Calu3 (cell line): ENCODE measurements at regions not wholly inside any gene's neighbourhood (a gene's known extent, or its start where the extent isn't known, plus 50 kb on each side); places are given as distances from the start of the nearest gene placed in this dataset.

Experiments
- BruUV-seq: library from RNA; stranded (reverse); fragments of 400-500 nt; replicated peaks from 2 replicates; lab custom pipeline; 2021; lab: Mats Ljungman, UMichigan
- CTCF ChIA-PET: fragments of 300-600 bp; sonication (Branson Sonifier 250); formaldehyde crosslinking; loops from one replicate; lab custom pipeline; 2022; ENCODE audit warnings: antibody characterized with exemption; lab: Charles Lee
- DNase-seq: peaks from one replicate; pipeline ENCODE4 v3.0.0; 2022
- H3K27ac Mint-ChIP-seq: one replicate; pipeline ENCODE4 v1.8.0; 2022; ENCODE audit warnings: mixed read lengths; ENCODE audit not compliant: unreplicated experiment
- H3K27me3 Mint-ChIP-seq: one replicate; pipeline ENCODE4 v1.8.0; 2022; ENCODE audit warnings: mixed read lengths; ENCODE audit not compliant: unreplicated experiment
- H3K36me3 Mint-ChIP-seq: one replicate; pipeline ENCODE4 v1.8.0; 2022; ENCODE audit warnings: mild to moderate bottlenecking, moderate library complexity, mixed read lengths; ENCODE audit not compliant: insufficient read depth, unreplicated experiment
- H3K4me1 Mint-ChIP-seq: one replicate; pipeline ENCODE4 v1.8.0; 2022; ENCODE audit warnings: mild to moderate bottlenecking, low read depth, mixed read lengths; ENCODE audit not compliant: unreplicated experiment
- H3K4me3 Mint-ChIP-seq: one replicate; pipeline ENCODE4 v1.8.0; 2022; ENCODE audit warnings: mild to moderate bottlenecking, low read depth, moderate library complexity, mixed read lengths; ENCODE audit not compliant: unreplicated experiment
- H3K9me3 Mint-ChIP-seq: one replicate; pipeline ENCODE4 v1.8.0; 2022; ENCODE audit warnings: low read depth, mixed read lengths; ENCODE audit not compliant: unreplicated experiment
- intact Hi-C: fragments of 100-400 bp; cut with micrococcal nuclease; formaldehyde crosslinking; loops from one replicate; pipeline ENCODE4 v1.10.0; 2022; ENCODE audit not compliant: unreplicated experiment
- TF ChIP-seq, protein P1 (sequence below): fragments of 200-600 bp; IDR thresholded peaks from one replicate; pipeline ENCODE4 v1.8.0; 2022; ENCODE audit warnings: antibody characterized with exemption; ENCODE audit not compliant: unreplicated experiment

DNA sequence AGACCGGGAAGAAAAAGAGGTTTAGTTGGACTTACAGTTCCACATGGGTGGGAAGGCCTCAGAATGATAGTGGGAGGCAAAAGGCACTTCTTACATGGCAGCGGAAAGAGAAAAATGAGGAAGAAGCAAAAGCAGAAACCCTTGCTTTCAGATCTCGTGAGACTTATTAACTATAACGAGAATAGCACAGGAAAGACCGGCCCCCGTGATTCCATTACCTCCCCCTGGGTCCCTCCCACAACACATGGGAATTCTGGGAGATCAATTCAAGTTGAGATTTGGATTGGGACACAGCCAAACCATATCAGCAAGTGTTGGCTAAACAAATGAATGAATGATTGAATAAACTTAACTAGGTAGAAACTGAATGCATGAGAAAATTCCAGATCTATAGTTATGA is 85.3 kb upstream of the PARP11 start:
- TF ChIP-seq, protein P1, sequence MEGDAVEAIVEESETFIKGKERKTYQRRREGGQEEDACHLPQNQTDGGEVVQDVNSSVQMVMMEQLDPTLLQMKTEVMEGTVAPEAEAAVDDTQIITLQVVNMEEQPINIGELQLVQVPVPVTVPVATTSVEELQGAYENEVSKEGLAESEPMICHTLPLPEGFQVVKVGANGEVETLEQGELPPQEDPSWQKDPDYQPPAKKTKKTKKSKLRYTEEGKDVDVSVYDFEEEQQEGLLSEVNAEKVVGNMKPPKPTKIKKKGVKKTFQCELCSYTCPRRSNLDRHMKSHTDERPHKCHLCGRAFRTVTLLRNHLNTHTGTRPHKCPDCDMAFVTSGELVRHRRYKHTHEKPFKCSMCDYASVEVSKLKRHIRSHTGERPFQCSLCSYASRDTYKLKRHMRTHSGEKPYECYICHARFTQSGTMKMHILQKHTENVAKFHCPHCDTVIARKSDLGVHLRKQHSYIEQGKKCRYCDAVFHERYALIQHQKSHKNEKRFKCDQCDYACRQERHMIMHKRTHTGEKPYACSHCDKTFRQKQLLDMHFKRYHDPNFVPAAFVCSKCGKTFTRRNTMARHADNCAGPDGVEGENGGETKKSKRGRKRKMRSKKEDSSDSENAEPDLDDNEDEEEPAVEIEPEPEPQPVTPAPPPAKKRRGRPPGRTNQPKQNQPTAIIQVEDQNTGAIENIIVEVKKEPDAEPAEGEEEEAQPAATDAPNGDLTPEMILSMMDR: no peak

DNA sequence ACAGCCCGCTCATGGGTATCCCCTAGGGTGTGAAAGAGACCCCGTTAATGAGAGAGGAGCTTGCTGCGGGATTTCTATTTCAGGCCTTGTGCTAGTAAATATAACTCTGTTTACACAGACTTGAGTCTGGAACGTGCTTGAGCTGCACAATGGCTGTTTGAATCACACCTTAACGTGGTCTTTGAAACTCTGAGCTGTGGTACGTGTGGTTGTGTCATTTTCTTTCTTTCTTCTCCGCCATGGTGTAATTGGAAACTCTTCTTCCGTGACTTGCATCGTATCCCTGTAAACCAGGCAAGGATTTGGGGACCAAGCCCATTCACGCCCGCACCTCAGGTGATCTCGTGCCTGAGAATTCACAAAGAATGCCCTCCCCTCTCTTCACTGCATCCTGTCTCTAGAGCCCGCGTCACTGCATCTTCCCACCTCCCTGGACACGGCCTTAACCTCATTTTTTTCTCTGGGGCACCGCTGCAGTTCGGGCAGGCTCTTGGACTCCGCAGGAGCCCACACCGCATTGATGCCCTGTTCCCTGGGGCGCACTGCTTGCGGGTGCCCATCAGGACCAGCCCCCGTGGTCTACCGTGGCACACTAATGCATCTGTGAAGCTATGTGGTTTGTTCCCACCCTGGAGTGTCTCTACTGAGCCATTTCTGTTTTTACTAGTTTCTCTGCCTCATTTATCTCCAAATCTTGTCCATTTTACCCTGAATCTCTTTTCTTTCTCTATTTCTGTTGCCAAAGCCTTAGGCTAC is 78.4 kb upstream of the PARP11 start:
- Mint-ChIP-seq H3K4me1 (no peaks in the 10 kb centered on the region), H3K27me3 (peaks cover 60% of the 10 kb centered on the region), H3K36me3 (no peaks in the 10 kb centered on the region), H3K27ac (no peak overlapping the region), H3K4me3 (no peak overlapping the region), H3K9me3 (no peaks in the 10 kb centered on the region)
- no TSS peak for BruUV-seq
- TF ChIP-seq, protein P1: no peak
- no peak for DNase-seq
- CTCF ChIA-PET: no interaction called here
- intact Hi-C loops: no loop called here

More for the DNA sequence above, 85.3 kb upstream of the PARP11 start:
- H3K27me3 Mint-ChIP-seq: peaks cover 65% of the 10 kb centered on the region
- BruUV-seq: no TSS peak
- DNase-seq: no peak
- CTCF ChIA-PET: no interaction called here
- H3K4me1 Mint-ChIP-seq: no peaks in the 10 kb centered on the region
- no peaks in the 10 kb centered on the region for H3K9me3 Mint-ChIP-seq
- H3K36me3 Mint-ChIP-seq: no peaks in the 10 kb centered on the region
- H3K27ac Mint-ChIP-seq: no peak overlapping the region
- intact Hi-C loops: no loop called here
- H3K4me3 Mint-ChIP-seq: no peak overlapping the region

DNA sequence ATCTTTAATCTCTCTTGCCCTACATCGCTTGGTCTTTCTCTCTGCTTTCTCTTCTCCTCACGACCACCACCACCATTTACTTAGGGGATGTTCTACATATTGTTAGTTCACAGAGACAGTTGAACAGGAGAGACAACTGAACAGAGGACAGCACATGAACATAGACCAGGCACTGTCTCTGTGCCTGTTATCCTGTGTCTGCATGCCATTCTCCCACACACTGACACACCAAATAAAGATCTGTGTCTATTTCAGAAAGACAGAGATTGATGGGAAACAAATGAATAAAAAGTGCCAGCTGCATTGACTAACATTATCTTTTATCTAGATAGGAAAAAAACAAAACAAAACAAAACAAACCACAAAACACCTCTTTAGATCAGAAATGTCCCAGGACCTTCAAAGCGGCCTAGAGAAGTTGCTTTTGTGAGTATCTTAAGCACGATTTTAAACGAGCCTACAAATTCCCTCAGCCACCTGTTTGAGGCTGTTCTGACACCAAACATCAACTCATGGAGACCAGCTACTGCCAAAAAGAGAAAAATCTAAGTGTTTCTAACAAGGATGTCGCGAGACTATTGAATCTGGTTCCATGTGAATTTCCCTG is 77.6 kb upstream of the PARP11 start:
- no peak for DNase-seq
- H3K9me3 Mint-ChIP-seq: no peaks in the 10 kb centered on the region
- H3K27ac Mint-ChIP-seq: no peak overlapping the region
- no peaks in the 10 kb centered on the region for H3K4me1 Mint-ChIP-seq
- BruUV-seq: no TSS peak
- CTCF ChIA-PET: no interaction called here
- no peak overlapping the region for H3K4me3 Mint-ChIP-seq
- H3K27me3 Mint-ChIP-seq: peaks cover 67% of the 10 kb centered on the region
- intact Hi-C loops: no loop called here
- no peaks in the 10 kb centered on the region for H3K36me3 Mint-ChIP-seq
- TF ChIP-seq, protein P1: no peak

GRCh38 chr12:3947781-3948180 is 74.6 kb upstream of the PARP11 start:
- no peaks in the 10 kb centered on the region for H3K9me3 Mint-ChIP-seq
- H3K4me3 Mint-ChIP-seq: no peak overlapping the region
- H3K4me1 Mint-ChIP-seq: no peaks in the 10 kb centered on the region
- H3K27me3 Mint-ChIP-seq: peaks cover 77% of the 10 kb centered on the region
- TF ChIP-seq, protein P1: no peak
- intact Hi-C loops: no loop called here
- CTCF ChIA-PET: no interaction called here
- H3K27ac Mint-ChIP-seq: no peak overlapping the region
- no peaks in the 10 kb centered on the region for H3K36me3 Mint-ChIP-seq
- no peak for DNase-seq
- BruUV-seq: no TSS peak
